HEK293 (cell line): ENCODE measurements at regions not wholly inside any gene's neighbourhood (a gene's known extent, or its start where the extent isn't known, plus 50 kb on each side); places are given as distances from the start of the nearest gene placed in this dataset.

Experiments used
- CTCF ChIP-seq: fragments of 450-650 bp; formaldehyde crosslinking; IDR thresholded peaks from 2 replicates; pipeline ENCODE4 v1.5.1; 2016; ENCODE audit warnings: missing biosample characterization, missing genetic modification characterization
- PRDM1 ChIP-seq: fragments of 450-650 bp; formaldehyde crosslinking; IDR thresholded peaks from 2 replicates; pipeline ENCODE4; 2016; ENCODE audit warnings: missing biosample characterization, missing genetic modification characterization
- YY1 ChIP-seq: fragments of 450-650 bp; formaldehyde crosslinking; IDR thresholded peaks from 2 replicates; pipeline ENCODE4 v1.5.1; 2018; ENCODE audit warnings: missing biosample characterization, missing genetic modification characterization
- ZBTB8A ChIP-seq: fragments of 450-650 bp; formaldehyde crosslinking; IDR thresholded peaks from 2 replicates; pipeline ENCODE4 v1.5.1; 2016; ENCODE audit warnings: missing biosample characterization, missing genetic modification characterization
- ZNF138 ChIP-seq: fragments of 450-650 bp; formaldehyde crosslinking; IDR thresholded peaks from 2 replicates; pipeline ENCODE4 v1.5.1; 2016; ENCODE audit warnings: missing biosample characterization, missing genetic modification characterization, borderline replicate concordance
- ZNF274 ChIP-seq, 2 experiments: fragments of 200-500 bp in 1 of 2; fragments of 450-650 bp in 1 of 2; sonication (Bioruptor generic) in 1 of 2; formaldehyde crosslinking in 1 of 2; IDR thresholded peaks; 2 replicates each; pipeline versions ENCODE4 v1.5.1 to v1.6.1; 2014 to 2016; ENCODE audit warnings: borderline replicate concordance in 1 of 2, inconsistent platforms in 1 of 2, low read length in 1 of 2, missing biosample characterization in 1 of 2, missing genetic modification characterization in 1 of 2
- ZSCAN23 ChIP-seq: fragments of 450-650 bp; formaldehyde crosslinking; IDR thresholded peaks from 2 replicates; pipeline ENCODE4 v1.5.1; 2016; ENCODE audit warnings: missing biosample characterization, missing genetic modification characterization

GRCh38 chr6:143583542-143584327, 72.2 kb upstream of the FUCA2 start:
- TF ChIP-seq CTCF (tag by site-specific recombination) (no peak), YY1 (tag by site-specific recombination) (no peak), PRDM1 (tag by site-specific recombination) (no peak), ZSCAN23 (no peak), ZBTB8A (tag by site-specific recombination) (no peak), ZNF138 (tag by site-specific recombination) (no peak), ZNF274 (IDR thresholded peaks at IDR 0.05; ENCODE audit: low read length) (no peak), ZNF274 (tag by site-specific recombination; IDR thresholded peaks at IDR 0.05; ENCODE audit: borderline replicate concordance) (no peak)
